ENCODE measurements at regions not wholly inside any gene's neighbourhood (a gene's known extent, or its start where the extent isn't known, plus 50 kb on each side); places are given as distances from the start of the nearest gene placed in this dataset.
A peak's percentile ranks its signal among the peaks of the same experiment; 100 is the strongest.

GRCh38 chr10:120308589-120308988 is 148.4 kb upstream of the PLPP4 start:
- DNase-seq (ENCODE audit: low read depth), result no peak
- TF ChIP-seq CTCF (conservative IDR thresholded peaks at IDR 0.05; ENCODE audit: low read depth, low read length), result no peak
- H3K4me3 ChIP-seq (ENCODE audit: low read depth, low read length), result no peak overlapping the region

DNA sequence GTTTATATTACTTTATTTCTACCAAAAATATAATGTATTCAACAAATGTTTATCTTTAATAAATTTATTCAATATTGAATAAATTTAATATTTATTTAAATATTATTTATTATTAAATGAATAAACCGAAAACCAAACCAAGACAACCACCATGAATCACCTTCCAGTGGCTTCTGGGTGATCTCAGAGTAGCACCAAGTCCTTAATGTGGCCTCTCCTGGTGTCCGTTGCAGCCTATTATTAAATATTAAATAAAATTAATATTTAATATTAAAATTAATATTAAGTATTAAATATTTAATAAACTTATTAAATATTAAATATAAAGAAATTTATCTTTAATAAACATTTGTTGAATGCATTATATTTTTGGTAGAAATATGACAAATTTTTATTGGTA is 143.3 kb upstream of the PLPP4 start:
- TF ChIP-seq CTCF (conservative IDR thresholded peaks at IDR 0.05; ENCODE audit: low read depth, low read length), result no peak
- DNase-seq (ENCODE audit: low read depth), result no peak
- H3K4me3 ChIP-seq (ENCODE audit: low read depth, low read length), result no peak overlapping the region

GRCh38 chr10:120314442-120314841 is 142.6 kb upstream of the PLPP4 start:
- TF ChIP-seq CTCF (conservative IDR thresholded peaks at IDR 0.05; ENCODE audit: low read depth, low read length), result no peak
- no peak for DNase-seq (ENCODE audit: low read depth)
- no peak overlapping the region for H3K4me3 ChIP-seq (ENCODE audit: low read depth, low read length)

- TF ChIP-seq CTCF (conservative IDR thresholded peaks at IDR 0.05; ENCODE audit: low read depth, low read length), result no peak
Measured at GRCh38 chr10:120318862-120319261, 138.2 kb upstream of the PLPP4 start.

DNA sequence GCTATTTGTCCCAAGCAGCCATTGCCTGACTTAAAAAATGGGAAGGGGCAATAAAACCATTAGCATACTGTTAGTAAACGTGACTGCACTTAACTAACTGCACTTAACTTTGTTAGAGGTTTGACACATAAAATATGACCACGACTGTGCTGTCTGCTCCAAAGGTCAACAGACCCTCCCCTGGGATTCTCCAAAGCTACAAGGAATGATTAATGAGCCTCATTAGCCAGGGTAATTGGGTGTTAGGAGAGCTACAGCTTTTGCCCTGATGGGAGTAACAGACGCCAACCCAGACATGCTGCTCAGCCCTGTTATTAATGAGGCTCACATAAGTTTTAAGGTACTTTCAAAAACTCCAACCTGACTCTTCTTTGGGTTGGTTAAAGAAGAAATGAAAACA is 129.4 kb upstream of the PLPP4 start:
- H3K4me3 ChIP-seq (ENCODE audit: low read depth, low read length), result no peak overlapping the region
- no peak for DNase-seq (ENCODE audit: low read depth)
- TF ChIP-seq CTCF (conservative IDR thresholded peaks at IDR 0.05; ENCODE audit: low read depth, low read length), result no peak

More at GRCh38 chr10:120318862-120319261, 138.2 kb upstream of the PLPP4 start:
- H3K4me3 ChIP-seq (ENCODE audit: low read depth, low read length), result no peak overlapping the region
- no peak for DNase-seq (ENCODE audit: low read depth)

GRCh38 chr10:120328647-120329046 is 128.4 kb upstream of the PLPP4 start:
- no peak overlapping the region for H3K4me3 ChIP-seq (ENCODE audit: low read depth, low read length)
- TF ChIP-seq CTCF (conservative IDR thresholded peaks at IDR 0.05; ENCODE audit: low read depth, low read length), result peak; percentile 33
- DNase-seq (ENCODE audit: low read depth), result peak; percentile 25

DNA sequence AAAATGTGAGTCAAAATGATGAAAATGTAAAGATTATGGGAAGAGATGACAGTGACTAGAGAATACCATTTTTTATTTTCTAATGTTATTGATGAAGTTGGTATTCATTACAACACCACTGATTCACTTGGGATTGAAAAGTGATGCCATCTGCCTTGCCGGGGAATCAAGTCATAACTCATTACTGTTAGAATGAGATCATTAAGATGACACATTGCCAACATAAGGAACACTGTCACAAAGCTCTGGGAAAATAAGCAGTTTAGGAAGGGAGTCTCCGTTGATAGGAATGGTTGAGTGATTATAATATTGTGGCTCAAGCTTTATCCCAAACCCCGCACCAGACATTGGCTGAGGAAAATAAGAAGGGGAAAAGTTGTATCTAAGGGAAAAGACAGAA is 121.5 kb upstream of the PLPP4 start:
- TF ChIP-seq CTCF (conservative IDR thresholded peaks at IDR 0.05; ENCODE audit: low read depth, low read length), result no peak
- no peak for DNase-seq (ENCODE audit: low read depth)
- no peak overlapping the region for H3K4me3 ChIP-seq (ENCODE audit: low read depth, low read length)

All from choroid plexus epithelial cell (primary cell).